GM23338 (cell line): ENCODE measurements at regions not wholly inside any gene's neighbourhood (a gene's known extent, or its start where the extent isn't known, plus 50 kb on each side); places are given as distances from the start of the nearest gene placed in this dataset.

Source experiments
- EZH2 ChIP-seq: fragments of 200-600 bp; sonication (generic); IDR thresholded peaks from one replicate; pipeline ENCODE4 v1.8.0; 2017; ENCODE audit warnings: antibody characterized with exemption, mild to moderate bottlenecking, low read depth; ENCODE audit not compliant: unreplicated experiment
- EZH2phosphoT487 ChIP-seq: fragments of 200-600 bp; sonication (generic); IDR thresholded peaks from one replicate; pipeline ENCODE4 v1.8.1; 2018; ENCODE audit warnings: antibody characterized with exemption; ENCODE audit not compliant: unreplicated experiment
- POLR2AphosphoS5 ChIP-seq: IDR thresholded peaks from 2 replicates; pipeline ENCODE4 v1.6.1; 2016; ENCODE audit warnings: antibody characterized with exemption, low read depth
- TF ChIP-seq, protein P1 (sequence below), 2 experiments: fragments of 200-600 bp in 1 of 2; sonication (generic) in 1 of 2; conservative IDR thresholded peaks; 2 replicates each; pipeline versions ENCODE4 v1.5.1 to v1.6.1; 2016 to 2017; ENCODE audit warnings: antibody characterized with exemption in 2 of 2, low read depth in 2 of 2, mild to moderate bottlenecking in 2 of 2, moderate library complexity in 1 of 2

DNA sequence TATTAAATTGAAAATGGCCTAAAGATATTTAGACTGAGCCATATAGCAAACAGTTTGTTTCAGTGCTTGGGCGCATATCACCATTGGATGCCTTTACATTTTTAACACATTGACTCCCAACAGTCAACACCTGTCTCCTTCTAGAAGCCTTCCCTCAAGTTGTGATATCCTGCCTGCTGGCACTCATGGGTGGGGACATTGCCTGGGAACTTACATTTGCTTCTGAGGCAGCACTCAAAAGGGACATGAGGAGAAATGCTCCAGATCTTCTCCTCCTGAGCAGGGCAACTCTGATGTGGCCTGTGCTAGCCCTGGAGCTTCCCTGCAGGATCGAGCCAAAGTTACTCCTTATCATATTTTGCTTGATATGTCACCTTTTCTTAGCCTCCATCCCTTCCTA is 392.2 kb downstream of the CDH7 start:
- TF ChIP-seq EZH2phosphoT487 (no peak), POLR2AphosphoS5 (no peak), EZH2 (no peak)
- TF ChIP-seq, protein P1, sequence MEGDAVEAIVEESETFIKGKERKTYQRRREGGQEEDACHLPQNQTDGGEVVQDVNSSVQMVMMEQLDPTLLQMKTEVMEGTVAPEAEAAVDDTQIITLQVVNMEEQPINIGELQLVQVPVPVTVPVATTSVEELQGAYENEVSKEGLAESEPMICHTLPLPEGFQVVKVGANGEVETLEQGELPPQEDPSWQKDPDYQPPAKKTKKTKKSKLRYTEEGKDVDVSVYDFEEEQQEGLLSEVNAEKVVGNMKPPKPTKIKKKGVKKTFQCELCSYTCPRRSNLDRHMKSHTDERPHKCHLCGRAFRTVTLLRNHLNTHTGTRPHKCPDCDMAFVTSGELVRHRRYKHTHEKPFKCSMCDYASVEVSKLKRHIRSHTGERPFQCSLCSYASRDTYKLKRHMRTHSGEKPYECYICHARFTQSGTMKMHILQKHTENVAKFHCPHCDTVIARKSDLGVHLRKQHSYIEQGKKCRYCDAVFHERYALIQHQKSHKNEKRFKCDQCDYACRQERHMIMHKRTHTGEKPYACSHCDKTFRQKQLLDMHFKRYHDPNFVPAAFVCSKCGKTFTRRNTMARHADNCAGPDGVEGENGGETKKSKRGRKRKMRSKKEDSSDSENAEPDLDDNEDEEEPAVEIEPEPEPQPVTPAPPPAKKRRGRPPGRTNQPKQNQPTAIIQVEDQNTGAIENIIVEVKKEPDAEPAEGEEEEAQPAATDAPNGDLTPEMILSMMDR (conservative IDR thresholded peaks at IDR 0.05; ENCODE audit: low read depth in 2 of 2) = no peak
